PC-3 (cell line): ENCODE measurements at regions not wholly inside any gene's neighbourhood (a gene's known extent, or its start where the extent isn't known, plus 50 kb on each side); places are given as distances from the start of the nearest gene placed in this dataset.
"Not testable (repeated sequence)": the region's sequence is repeated elsewhere in the genome, so short reads cannot be mapped to it uniquely, and the experiment has no call there.

ENCODE experiments used
- CTCF ChIP-seq: fragments of 300-600 bp; sonication (generic); conservative IDR thresholded peaks from 2 replicates; pipeline ENCODE4 v1.5.1; 2017; ENCODE audit warnings: antibody characterized with exemption, low read depth, mild to moderate bottlenecking, low read length
- EZH2 ChIP-seq: fragments of 300-600 bp; sonication (generic); IDR thresholded peaks from one replicate; pipeline ENCODE4 v1.6.1; 2017; ENCODE audit warnings: antibody characterized with exemption, mild to moderate bottlenecking, low read length; ENCODE audit not compliant: unreplicated experiment

- not testable (repeated sequence) for TF ChIP-seq CTCF, EZH2
Observed at GRCh38 chr15:22252521-22252920, 172.2 kb downstream of the OR4M2 start.
